ENCODE measurements at regions not wholly inside any gene's neighbourhood (a gene's known extent, or its start where the extent isn't known, plus 50 kb on each side); places are given as distances from the start of the nearest gene placed in this dataset.

GRCh38 chr5:116738615-116739261 is 164.1 kb upstream of the SEMA6A start:
- DNase-seq (ENCODE audit: low spot score), result no peak
- Histone ChIP-seq H3K9me2 (ENCODE audit: insufficient read depth, low read length) (no peaks in the 10 kb centered on the region), H3K79me2 (ENCODE audit: insufficient read depth, low read depth, low read length) (no peaks in the 10 kb centered on the region), H3K27ac (ENCODE audit: low read depth, low read length, poor library complexity, severe bottlenecking) (no peak overlapping the region), H2AFZ (ENCODE audit: low read length) (no peak overlapping the region), H3K4me1 (ENCODE audit: insufficient read depth, low read length, poor library complexity, severe bottlenecking) (no peaks in the 10 kb centered on the region), H3K4me2 (ENCODE audit: low read length) (no peak overlapping the region), H3K4me3 (ENCODE audit: low read depth, low read length, poor library complexity, severe bottlenecking) (no peak overlapping the region), H3K36me3 (ENCODE audit: insufficient read depth, low read length) (no peaks in the 10 kb centered on the region), H4K20me1 (ENCODE audit: insufficient read depth, low read length) (no peaks in the 10 kb centered on the region), H3K9me3 (ENCODE audit: low read length) (no peaks in the 10 kb centered on the region)
- ChIA-PET POLR2A (no interaction called here), CTCF (ENCODE audit: unreplicated experiment) (no interaction called here)
- intact Hi-C loops (cut with micrococcal nuclease; ENCODE audit: unreplicated experiment), result no loop called here
- no TSS peak for BruUV-seq (replicated peaks)
- TF ChIP-seq, protein P1, sequence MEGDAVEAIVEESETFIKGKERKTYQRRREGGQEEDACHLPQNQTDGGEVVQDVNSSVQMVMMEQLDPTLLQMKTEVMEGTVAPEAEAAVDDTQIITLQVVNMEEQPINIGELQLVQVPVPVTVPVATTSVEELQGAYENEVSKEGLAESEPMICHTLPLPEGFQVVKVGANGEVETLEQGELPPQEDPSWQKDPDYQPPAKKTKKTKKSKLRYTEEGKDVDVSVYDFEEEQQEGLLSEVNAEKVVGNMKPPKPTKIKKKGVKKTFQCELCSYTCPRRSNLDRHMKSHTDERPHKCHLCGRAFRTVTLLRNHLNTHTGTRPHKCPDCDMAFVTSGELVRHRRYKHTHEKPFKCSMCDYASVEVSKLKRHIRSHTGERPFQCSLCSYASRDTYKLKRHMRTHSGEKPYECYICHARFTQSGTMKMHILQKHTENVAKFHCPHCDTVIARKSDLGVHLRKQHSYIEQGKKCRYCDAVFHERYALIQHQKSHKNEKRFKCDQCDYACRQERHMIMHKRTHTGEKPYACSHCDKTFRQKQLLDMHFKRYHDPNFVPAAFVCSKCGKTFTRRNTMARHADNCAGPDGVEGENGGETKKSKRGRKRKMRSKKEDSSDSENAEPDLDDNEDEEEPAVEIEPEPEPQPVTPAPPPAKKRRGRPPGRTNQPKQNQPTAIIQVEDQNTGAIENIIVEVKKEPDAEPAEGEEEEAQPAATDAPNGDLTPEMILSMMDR (conservative IDR thresholded peaks at IDR 0.05; ENCODE audit: low read length), result no peak
- no peak for TF ChIP-seq EZH2phosphoT487 (IDR thresholded peaks at IDR 0.05; ENCODE audit: borderline replicate concordance, low read depth, low read length)

- no peaks in the 10 kb centered on the region for H3K9me3 ChIP-seq (ENCODE audit: low read length)
- POLR2A ChIA-PET, result no interaction called here
- no peak overlapping the region for H3K27ac ChIP-seq (ENCODE audit: low read depth, low read length, poor library complexity, severe bottlenecking)
- no peak overlapping the region for H2AFZ ChIP-seq (ENCODE audit: low read length)
- H3K79me2 ChIP-seq (ENCODE audit: insufficient read depth, low read depth, low read length), result no peaks in the 10 kb centered on the region
- no peaks in the 10 kb centered on the region for H3K4me1 ChIP-seq (ENCODE audit: insufficient read depth, low read length, poor library complexity, severe bottlenecking)
- H3K4me2 ChIP-seq (ENCODE audit: low read length), result no peak overlapping the region
- H3K4me3 ChIP-seq (ENCODE audit: low read depth, low read length, poor library complexity, severe bottlenecking), result no peak overlapping the region
- CTCF ChIA-PET (ENCODE audit: unreplicated experiment), result no interaction called here
- no peaks in the 10 kb centered on the region for H3K36me3 ChIP-seq (ENCODE audit: insufficient read depth, low read length)
- TF ChIP-seq, protein P1 (conservative IDR thresholded peaks at IDR 0.05; ENCODE audit: low read length), result no peak
- TF ChIP-seq EZH2phosphoT487 (IDR thresholded peaks at IDR 0.05; ENCODE audit: borderline replicate concordance, low read depth, low read length), result no peak
- no peak for DNase-seq (ENCODE audit: low spot score)
- intact Hi-C loops (cut with micrococcal nuclease; ENCODE audit: unreplicated experiment), result no loop called here
- no peaks in the 10 kb centered on the region for H4K20me1 ChIP-seq (ENCODE audit: insufficient read depth, low read length)
- no peaks in the 10 kb centered on the region for H3K9me2 ChIP-seq (ENCODE audit: insufficient read depth, low read length)
- no TSS peak for BruUV-seq (replicated peaks)
Measured at GRCh38 chr5:116738239-116738614, 163.6 kb upstream of the SEMA6A start.

GRCh38 chr5:116736671-116737070 is 162.0 kb upstream of the SEMA6A start:
- no peaks in the 10 kb centered on the region for H4K20me1 ChIP-seq (ENCODE audit: insufficient read depth, low read length)
- intact Hi-C loops (cut with micrococcal nuclease; ENCODE audit: unreplicated experiment), result no loop called here
- H3K27ac ChIP-seq (ENCODE audit: low read depth, low read length, poor library complexity, severe bottlenecking), result no peak overlapping the region
- H3K4me1 ChIP-seq (ENCODE audit: insufficient read depth, low read length, poor library complexity, severe bottlenecking), result no peaks in the 10 kb centered on the region
- ChIA-PET POLR2A (interaction anchor here (0.6 kb wide), 1 partner anchor 894 kb away, joined by 3 read pairs; no protein-coding TSS in a partner anchor), CTCF (ENCODE audit: unreplicated experiment) (no interaction called here)
- H3K4me3 ChIP-seq (ENCODE audit: low read depth, low read length, poor library complexity, severe bottlenecking), result no peak overlapping the region
- H3K79me2 ChIP-seq (ENCODE audit: insufficient read depth, low read depth, low read length), result no peaks in the 10 kb centered on the region
- no TSS peak for BruUV-seq (replicated peaks)
- H2AFZ ChIP-seq (ENCODE audit: low read length), result no peak overlapping the region
- TF ChIP-seq, protein P1 (conservative IDR thresholded peaks at IDR 0.05; ENCODE audit: low read length), result no peak
- TF ChIP-seq EZH2phosphoT487 (IDR thresholded peaks at IDR 0.05; ENCODE audit: borderline replicate concordance, low read depth, low read length), result no peak
- no peak overlapping the region for H3K4me2 ChIP-seq (ENCODE audit: low read length)
- H3K9me2 ChIP-seq (ENCODE audit: insufficient read depth, low read length), result no peaks in the 10 kb centered on the region
- no peaks in the 10 kb centered on the region for H3K36me3 ChIP-seq (ENCODE audit: insufficient read depth, low read length)
- H3K9me3 ChIP-seq (ENCODE audit: low read length), result no peaks in the 10 kb centered on the region
- no peak for DNase-seq (ENCODE audit: low spot score)
